DND-41 (cell line): ENCODE measurements at regions not wholly inside any gene's neighbourhood (a gene's known extent, or its start where the extent isn't known, plus 50 kb on each side); places are given as distances from the start of the nearest gene placed in this dataset.

Source experiments
- ATAC-seq: fragments of 200-7000 bp; cut with Tn5 transposase; 3 replicates; pipeline ENCODE4 v1.9.1; 2021; ENCODE audit warnings: low read depth; ENCODE audit not compliant: insufficient read depth
- DNase-seq: peaks from one replicate; pipeline ENCODE4 v3.0.0-alpha.2; 2020
- H2AFZ ChIP-seq: 2 replicates; pipeline ENCODE4 v1.6.0; 2012; ENCODE audit warnings: low read depth, low read length
- H3K27ac ChIP-seq: 2 replicates; pipeline ENCODE4 v1.5.1; 2012; ENCODE audit warnings: low read length, inconsistent platforms
- H3K27me3 ChIP-seq: fragments of 200-600 bp; sonication (generic); 2 replicates; pipeline ENCODE4 v1.6.0; 2012; ENCODE audit warnings: low read length, mild to moderate bottlenecking, inconsistent platforms; ENCODE audit not compliant: insufficient read depth, poor library complexity
- H3K36me3 ChIP-seq: 2 replicates; pipeline ENCODE4 v1.5.1; 2012; ENCODE audit warnings: low read length, inconsistent platforms; ENCODE audit not compliant: insufficient read depth
- H3K4me1 ChIP-seq: 2 replicates; pipeline ENCODE4 v1.5.1; 2012; ENCODE audit warnings: mild to moderate bottlenecking, low read length; ENCODE audit not compliant: insufficient read depth
- H3K4me2 ChIP-seq: 2 replicates; pipeline ENCODE4 v1.6.0; 2012; ENCODE audit warnings: mild to moderate bottlenecking, moderate library complexity, low read length, inconsistent platforms; ENCODE audit not compliant: insufficient read depth
- H3K4me3 ChIP-seq, 2 experiments: fragments of 200-600 bp in 1 of 2; shearing (Covaris generic) in 1 of 2; 2 replicates each; pipeline ENCODE4 v1.5.1; 2012 to 2016; ENCODE audit warnings: inconsistent platforms in 2 of 2, low read length in 2 of 2, mild to moderate bottlenecking in 2 of 2, low read depth in 1 of 2, moderate library complexity in 1 of 2
- H3K79me2 ChIP-seq: 2 replicates; pipeline ENCODE4 v1.6.0; 2012; ENCODE audit warnings: low read length, inconsistent platforms; ENCODE audit not compliant: insufficient read depth
- H3K9ac ChIP-seq: 2 replicates; pipeline ENCODE4 v1.6.0; 2012; ENCODE audit warnings: low read depth, mild to moderate bottlenecking, inconsistent platforms, low read length, moderate library complexity
- H3K9me3 ChIP-seq: 2 replicates; pipeline ENCODE4 v1.5.1; 2012; ENCODE audit warnings: low read length, moderate library complexity, mild to moderate bottlenecking, inconsistent platforms; ENCODE audit not compliant: insufficient read depth, severe bottlenecking
- H4K20me1 ChIP-seq: 2 replicates; pipeline ENCODE4 v1.6.0; 2012; ENCODE audit warnings: low read length; ENCODE audit not compliant: insufficient read depth
- EZH2 ChIP-seq: IDR thresholded peaks from 3 replicates; pipeline ENCODE4 v1.6.1; 2012; ENCODE audit warnings: borderline replicate concordance, low read depth, mild to moderate bottlenecking, moderate library complexity, low read length, inconsistent platforms; ENCODE audit not compliant: severe bottlenecking
- TF ChIP-seq, protein P1 (sequence below): IDR thresholded peaks from 2 replicates; pipeline ENCODE4 v1.5.1; 2012; ENCODE audit warnings: borderline replicate concordance, low read length, moderate library complexity, mild to moderate bottlenecking; ENCODE audit not compliant: poor library complexity, severe bottlenecking; ENCODE audit errors: extremely low read depth

DNA sequence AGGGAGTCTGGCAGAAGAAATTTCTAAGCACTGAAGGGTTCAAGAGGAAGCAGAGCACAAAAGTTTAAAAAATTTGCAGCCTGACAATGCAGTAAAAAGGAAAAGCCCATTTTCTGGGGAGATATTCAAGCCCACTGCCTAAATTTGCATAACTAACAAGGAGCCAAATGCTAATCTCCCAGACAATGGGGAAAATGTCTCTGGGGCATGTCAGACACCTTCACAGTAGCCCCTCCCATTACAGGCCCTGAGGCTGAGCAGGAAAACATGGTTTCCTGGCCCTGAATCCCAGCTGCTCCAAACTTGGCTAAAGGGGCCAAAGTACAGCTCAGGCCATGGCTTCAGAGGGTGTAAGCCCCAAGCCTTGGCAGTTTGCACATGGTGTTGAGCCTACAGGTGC is 908.5 kb upstream of the MANEA start:
- Histone ChIP-seq H3K9ac (no peak overlapping the region), H3K4me2 (no peak overlapping the region), H3K4me3 (no peak overlapping the region), H3K9me3 (no peaks in the 10 kb centered on the region), H3K36me3 (no peaks in the 10 kb centered on the region), H3K79me2 (no peaks in the 10 kb centered on the region), H3K27me3 (no peaks in the 10 kb centered on the region), H3K27ac (no peak overlapping the region), H3K4me1 (no peaks in the 10 kb centered on the region), H4K20me1 (no peaks in the 10 kb centered on the region), H2AFZ (no peak overlapping the region)
- no peak for TF ChIP-seq EZH2
- TF ChIP-seq, protein P1, sequence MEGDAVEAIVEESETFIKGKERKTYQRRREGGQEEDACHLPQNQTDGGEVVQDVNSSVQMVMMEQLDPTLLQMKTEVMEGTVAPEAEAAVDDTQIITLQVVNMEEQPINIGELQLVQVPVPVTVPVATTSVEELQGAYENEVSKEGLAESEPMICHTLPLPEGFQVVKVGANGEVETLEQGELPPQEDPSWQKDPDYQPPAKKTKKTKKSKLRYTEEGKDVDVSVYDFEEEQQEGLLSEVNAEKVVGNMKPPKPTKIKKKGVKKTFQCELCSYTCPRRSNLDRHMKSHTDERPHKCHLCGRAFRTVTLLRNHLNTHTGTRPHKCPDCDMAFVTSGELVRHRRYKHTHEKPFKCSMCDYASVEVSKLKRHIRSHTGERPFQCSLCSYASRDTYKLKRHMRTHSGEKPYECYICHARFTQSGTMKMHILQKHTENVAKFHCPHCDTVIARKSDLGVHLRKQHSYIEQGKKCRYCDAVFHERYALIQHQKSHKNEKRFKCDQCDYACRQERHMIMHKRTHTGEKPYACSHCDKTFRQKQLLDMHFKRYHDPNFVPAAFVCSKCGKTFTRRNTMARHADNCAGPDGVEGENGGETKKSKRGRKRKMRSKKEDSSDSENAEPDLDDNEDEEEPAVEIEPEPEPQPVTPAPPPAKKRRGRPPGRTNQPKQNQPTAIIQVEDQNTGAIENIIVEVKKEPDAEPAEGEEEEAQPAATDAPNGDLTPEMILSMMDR, result no peak
- ATAC-seq (no peak), DNase-seq (no peak)

DNA sequence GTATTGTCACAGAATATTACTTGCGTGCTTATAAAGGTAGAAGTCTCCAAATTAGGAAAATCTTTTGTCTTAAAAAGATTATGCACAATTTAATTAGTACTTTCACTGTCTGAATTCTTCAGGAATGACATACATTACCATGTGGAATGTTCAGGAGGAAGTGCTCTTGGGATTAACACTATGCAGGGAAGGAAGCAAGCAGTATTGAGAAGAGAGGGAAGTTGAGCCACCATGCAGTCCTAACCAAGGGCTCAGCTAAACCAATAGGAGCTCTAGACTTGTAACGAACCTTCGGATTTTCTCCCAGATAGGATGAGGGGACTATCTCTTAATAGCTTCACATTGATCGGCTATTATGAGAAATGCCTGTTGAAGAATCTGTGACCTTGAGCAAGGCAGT is 918.4 kb upstream of the MANEA start:
- ATAC-seq, result no peak

DNA sequence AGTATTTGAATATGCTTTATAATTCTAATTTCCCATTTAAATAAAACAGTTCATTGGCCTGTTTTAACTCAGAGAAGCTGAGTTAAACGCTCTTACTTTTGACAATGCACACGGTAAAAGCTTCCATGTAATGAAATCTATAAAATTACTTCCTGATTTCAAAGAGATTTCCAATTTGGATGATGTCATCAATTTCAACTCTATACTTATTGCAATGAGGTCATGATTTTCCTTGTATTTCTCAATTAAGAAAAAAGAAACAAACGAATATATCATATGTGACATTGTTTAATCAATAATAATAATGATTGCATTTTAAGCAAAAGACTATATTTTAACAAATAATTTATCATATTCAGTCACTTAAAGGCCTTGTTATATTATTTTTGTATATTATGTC is 926.1 kb upstream of the MANEA start:
- no peak overlapping the region for H3K9ac ChIP-seq
- no peak for TF ChIP-seq EZH2
- H3K27ac ChIP-seq, result no peak overlapping the region
- H3K4me2 ChIP-seq, result no peak overlapping the region
- no peaks in the 10 kb centered on the region for H3K36me3 ChIP-seq
- no peak for DNase-seq
- H2AFZ ChIP-seq, result no peak overlapping the region
- no peak for ATAC-seq
- no peaks in the 10 kb centered on the region for H4K20me1 ChIP-seq
- no peaks in the 10 kb centered on the region for H3K9me3 ChIP-seq
- H3K4me1 ChIP-seq, result no peaks in the 10 kb centered on the region
- no peak overlapping the region for H3K4me3 ChIP-seq
- no peaks in the 10 kb centered on the region for H3K79me2 ChIP-seq
- H3K27me3 ChIP-seq, result no peaks in the 10 kb centered on the region

More for the DNA sequence above, 918.4 kb upstream of the MANEA start:
- no peaks in the 10 kb centered on the region for H3K36me3 ChIP-seq
- no peak overlapping the region for H3K4me3 ChIP-seq
- H4K20me1 ChIP-seq, result no peaks in the 10 kb centered on the region
- DNase-seq, result no peak
- H2AFZ ChIP-seq, result no peak overlapping the region
- H3K4me2 ChIP-seq, result no peak overlapping the region
- no peaks in the 10 kb centered on the region for H3K27me3 ChIP-seq
- no peak for TF ChIP-seq EZH2
- TF ChIP-seq, protein P1, result no peak
- no peak overlapping the region for H3K27ac ChIP-seq
- no peaks in the 10 kb centered on the region for H3K79me2 ChIP-seq
- H3K9ac ChIP-seq, result no peak overlapping the region
- H3K4me1 ChIP-seq, result no peaks in the 10 kb centered on the region
- no peaks in the 10 kb centered on the region for H3K9me3 ChIP-seq

DNA sequence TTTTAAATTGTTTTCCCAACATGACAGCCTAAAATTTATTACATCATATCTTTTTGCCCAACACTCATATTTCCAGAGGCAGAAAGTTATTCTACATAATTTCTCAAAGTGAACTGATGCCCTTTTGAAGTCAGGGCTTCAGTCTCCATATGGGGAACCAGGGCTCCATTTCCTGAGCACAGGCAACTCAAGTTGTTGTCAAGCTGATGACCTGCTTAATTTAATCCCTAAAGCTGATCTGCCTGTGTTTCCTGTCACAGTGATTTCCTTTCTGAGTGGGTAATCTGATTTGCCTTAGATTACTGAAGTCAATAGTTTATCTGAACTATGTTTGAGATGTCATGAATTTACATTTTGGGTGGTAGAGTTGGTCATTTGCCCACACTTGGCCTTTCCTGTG is 932.1 kb upstream of the MANEA start:
- no peak for TF ChIP-seq EZH2
- TF ChIP-seq, protein P1, result no peak
- no peak for DNase-seq

More for the DNA sequence above, 932.1 kb upstream of the MANEA start:
- no peak overlapping the region for H3K9ac ChIP-seq
- no peaks in the 10 kb centered on the region for H4K20me1 ChIP-seq
- no peak overlapping the region for H2AFZ ChIP-seq
- no peaks in the 10 kb centered on the region for H3K4me1 ChIP-seq
- H3K36me3 ChIP-seq, result no peaks in the 10 kb centered on the region
- no peak for ATAC-seq
- H3K79me2 ChIP-seq, result no peaks in the 10 kb centered on the region
- no peaks in the 10 kb centered on the region for H3K27me3 ChIP-seq
- H3K4me3 ChIP-seq, result no peak overlapping the region
- no peak overlapping the region for H3K4me2 ChIP-seq
- no peak overlapping the region for H3K27ac ChIP-seq
- no peaks in the 10 kb centered on the region for H3K9me3 ChIP-seq
